ENCODE measurements at regions not wholly inside any gene's neighbourhood (a gene's known extent, or its start where the extent isn't known, plus 50 kb on each side); places are given as distances from the start of the nearest gene placed in this dataset.

DNA sequence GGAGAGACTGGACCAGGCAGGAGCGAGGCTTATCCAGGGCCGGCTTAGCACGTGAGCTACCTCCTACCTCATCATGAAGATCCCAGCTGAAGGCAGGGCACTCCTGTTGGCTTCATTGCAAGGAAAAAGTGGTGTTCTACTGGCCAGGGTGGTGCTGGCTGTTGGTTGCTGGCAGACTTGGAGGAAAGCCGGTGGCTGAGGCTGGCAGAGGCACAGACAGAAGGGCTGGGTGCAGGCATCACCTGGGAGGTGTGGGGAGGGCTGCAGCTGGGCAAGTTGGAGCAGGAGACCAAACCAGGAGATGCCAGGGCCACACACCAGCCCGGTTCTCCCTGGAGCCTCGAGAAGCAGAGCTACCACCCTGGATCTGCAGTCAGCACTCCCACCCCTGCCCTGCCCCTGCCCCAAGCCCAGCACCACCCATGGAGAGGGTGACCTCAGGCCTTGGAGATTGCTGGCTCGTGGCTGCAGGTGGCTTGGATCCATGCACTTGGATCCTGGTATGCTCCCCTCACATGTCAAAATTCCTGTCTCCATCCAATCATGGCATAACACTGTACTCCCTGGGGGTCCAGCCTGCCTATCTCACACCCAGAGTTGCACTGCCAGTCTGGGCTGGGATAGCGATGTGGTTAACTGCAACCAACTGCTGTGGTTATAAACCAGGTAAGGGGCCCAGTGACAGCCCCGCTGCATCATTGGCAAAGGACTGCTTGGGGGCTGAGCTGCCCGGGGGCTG is 49.7 kb downstream of the GLI2 start:
- no peak overlapping the region for H3K4me3 ChIP-seq (IDR thresholded peaks at IDR 0.05; ENCODE audit: insufficient read depth, low read depth, low read length)
- no peaks in the 10 kb centered on the region for H3K4me1 ChIP-seq (ENCODE audit: low read depth, poor library complexity, severe bottlenecking)
- no peak overlapping the region for H2AFZ ChIP-seq (ENCODE audit: low read depth)
- no peaks in the 10 kb centered on the region for H3K27me3 ChIP-seq (ENCODE audit: insufficient read depth, low read depth)
- TF ChIP-seq, protein P1, sequence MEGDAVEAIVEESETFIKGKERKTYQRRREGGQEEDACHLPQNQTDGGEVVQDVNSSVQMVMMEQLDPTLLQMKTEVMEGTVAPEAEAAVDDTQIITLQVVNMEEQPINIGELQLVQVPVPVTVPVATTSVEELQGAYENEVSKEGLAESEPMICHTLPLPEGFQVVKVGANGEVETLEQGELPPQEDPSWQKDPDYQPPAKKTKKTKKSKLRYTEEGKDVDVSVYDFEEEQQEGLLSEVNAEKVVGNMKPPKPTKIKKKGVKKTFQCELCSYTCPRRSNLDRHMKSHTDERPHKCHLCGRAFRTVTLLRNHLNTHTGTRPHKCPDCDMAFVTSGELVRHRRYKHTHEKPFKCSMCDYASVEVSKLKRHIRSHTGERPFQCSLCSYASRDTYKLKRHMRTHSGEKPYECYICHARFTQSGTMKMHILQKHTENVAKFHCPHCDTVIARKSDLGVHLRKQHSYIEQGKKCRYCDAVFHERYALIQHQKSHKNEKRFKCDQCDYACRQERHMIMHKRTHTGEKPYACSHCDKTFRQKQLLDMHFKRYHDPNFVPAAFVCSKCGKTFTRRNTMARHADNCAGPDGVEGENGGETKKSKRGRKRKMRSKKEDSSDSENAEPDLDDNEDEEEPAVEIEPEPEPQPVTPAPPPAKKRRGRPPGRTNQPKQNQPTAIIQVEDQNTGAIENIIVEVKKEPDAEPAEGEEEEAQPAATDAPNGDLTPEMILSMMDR (conservative IDR thresholded peaks at IDR 0.05; ENCODE audit: low read depth, low read length): no peak
- H3K27ac ChIP-seq: no peak overlapping the region
- no peak overlapping the region for H3K9ac ChIP-seq
- no peaks in the 10 kb centered on the region for H3K79me2 ChIP-seq (ENCODE audit: insufficient read depth, low read depth)
- H4K20me1 ChIP-seq (ENCODE audit: insufficient read depth): no peaks in the 10 kb centered on the region
- H3K4me2 ChIP-seq: no peak overlapping the region
- H3K36me3 ChIP-seq (ENCODE audit: insufficient read depth): no peaks in the 10 kb centered on the region

DNA sequence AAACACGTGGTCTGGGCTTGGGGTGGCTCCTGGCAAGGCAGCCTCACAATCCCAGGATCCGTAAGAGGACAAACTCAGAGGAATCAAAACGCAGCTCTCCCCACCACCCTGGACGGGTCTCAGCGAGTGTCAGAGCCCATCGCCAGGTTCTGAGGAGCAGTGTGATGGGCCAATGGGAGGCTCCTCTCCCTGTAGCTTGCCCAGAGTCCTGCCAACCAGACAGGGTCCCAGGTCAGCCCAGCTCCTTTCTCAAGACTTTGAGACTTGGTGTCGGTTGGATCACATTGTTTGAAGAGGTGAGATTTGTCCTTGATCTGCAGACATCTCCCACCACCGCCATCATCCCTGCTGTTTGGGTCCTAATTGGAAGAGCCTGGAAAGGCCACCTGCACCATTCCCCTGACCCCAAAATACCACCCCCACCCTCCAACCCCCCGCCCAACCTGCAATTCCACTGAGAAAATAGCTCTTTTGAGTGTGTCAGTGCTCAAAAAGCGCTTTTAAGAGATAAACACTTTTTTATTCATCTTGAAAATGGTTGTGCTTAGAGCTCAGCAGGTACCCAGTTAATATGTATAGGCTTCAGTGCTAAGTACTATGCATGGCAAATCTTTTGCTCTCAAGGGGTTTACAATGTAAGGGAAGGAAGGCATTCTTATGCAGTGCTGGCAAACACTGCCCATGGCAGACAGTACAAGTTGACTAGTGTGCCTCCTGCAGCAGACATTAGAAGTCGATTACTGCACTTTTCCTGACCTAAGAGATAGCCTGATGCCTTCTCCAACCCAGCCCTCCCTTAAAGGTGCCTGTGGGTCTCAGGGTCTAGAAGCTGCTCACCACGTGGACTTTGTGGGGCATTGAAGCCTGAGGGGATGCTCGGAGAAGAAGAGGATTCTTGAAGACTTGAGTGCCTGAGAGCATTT is 50.6 kb downstream of the GLI2 start:
- no peak overlapping the region for H2AFZ ChIP-seq (ENCODE audit: low read depth)
- no peak overlapping the region for H3K4me3 ChIP-seq (IDR thresholded peaks at IDR 0.05; ENCODE audit: insufficient read depth, low read depth, low read length)
- H3K79me2 ChIP-seq (ENCODE audit: insufficient read depth, low read depth): no peaks in the 10 kb centered on the region
- no peak overlapping the region for H3K27ac ChIP-seq
- H3K4me2 ChIP-seq: no peak overlapping the region
- no peaks in the 10 kb centered on the region for H4K20me1 ChIP-seq (ENCODE audit: insufficient read depth)
- no peaks in the 10 kb centered on the region for H3K4me1 ChIP-seq (ENCODE audit: low read depth, poor library complexity, severe bottlenecking)
- H3K9ac ChIP-seq: no peak overlapping the region
- no peaks in the 10 kb centered on the region for H3K27me3 ChIP-seq (ENCODE audit: insufficient read depth, low read depth)
- TF ChIP-seq, protein P1 (conservative IDR thresholded peaks at IDR 0.05; ENCODE audit: low read depth, low read length): no peak
- H3K36me3 ChIP-seq (ENCODE audit: insufficient read depth): no peaks in the 10 kb centered on the region

DNA sequence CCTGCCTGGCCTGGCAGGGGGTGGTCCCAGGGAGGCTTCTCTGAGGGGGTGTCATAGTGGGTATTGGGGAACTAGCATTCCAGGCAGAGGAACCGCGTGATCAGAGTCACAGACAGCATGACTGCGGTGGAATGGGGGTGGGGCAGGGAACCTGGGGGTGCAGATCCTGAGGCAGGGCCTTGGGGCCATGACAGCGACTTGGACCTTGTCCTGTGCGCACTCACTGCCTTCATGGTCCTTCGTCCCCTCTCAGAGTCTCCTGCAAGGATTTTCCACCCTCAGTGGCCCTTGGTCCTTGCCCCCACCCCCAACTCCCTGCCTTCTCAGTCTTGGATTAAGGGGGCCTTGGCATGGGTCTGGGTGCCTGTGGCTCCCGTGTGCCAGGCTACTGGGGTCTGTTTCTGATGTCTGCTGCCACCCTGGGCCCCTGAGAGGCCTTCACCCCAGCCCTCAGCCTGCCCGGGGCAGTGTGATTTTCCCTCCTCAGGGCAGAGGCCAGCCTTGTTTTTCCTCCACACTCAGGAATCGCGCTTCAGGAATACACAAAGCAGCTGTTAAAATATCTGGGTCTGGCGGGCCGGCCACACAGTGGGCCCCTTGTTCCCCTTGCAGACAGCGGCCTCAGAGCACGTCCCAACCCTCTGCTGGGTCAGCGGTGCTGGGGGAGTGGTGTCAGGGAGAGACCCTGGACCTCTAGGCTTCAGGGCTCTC is 51.6 kb downstream of the GLI2 start:
- no peaks in the 10 kb centered on the region for H3K36me3 ChIP-seq (ENCODE audit: insufficient read depth)
- H3K9ac ChIP-seq: no peak overlapping the region
- no peak overlapping the region for H3K27ac ChIP-seq
- no peak overlapping the region for H3K4me3 ChIP-seq (IDR thresholded peaks at IDR 0.05; ENCODE audit: insufficient read depth, low read depth, low read length)
- no peaks in the 10 kb centered on the region for H4K20me1 ChIP-seq (ENCODE audit: insufficient read depth)
- TF ChIP-seq, protein P1 (conservative IDR thresholded peaks at IDR 0.05; ENCODE audit: low read depth, low read length): no peak
- no peaks in the 10 kb centered on the region for H3K4me1 ChIP-seq (ENCODE audit: low read depth, poor library complexity, severe bottlenecking)
- no peaks in the 10 kb centered on the region for H3K27me3 ChIP-seq (ENCODE audit: insufficient read depth, low read depth)
- no peak overlapping the region for H3K4me2 ChIP-seq
- H2AFZ ChIP-seq (ENCODE audit: low read depth): no peak overlapping the region
- no peaks in the 10 kb centered on the region for H3K79me2 ChIP-seq (ENCODE audit: insufficient read depth, low read depth)

DNA sequence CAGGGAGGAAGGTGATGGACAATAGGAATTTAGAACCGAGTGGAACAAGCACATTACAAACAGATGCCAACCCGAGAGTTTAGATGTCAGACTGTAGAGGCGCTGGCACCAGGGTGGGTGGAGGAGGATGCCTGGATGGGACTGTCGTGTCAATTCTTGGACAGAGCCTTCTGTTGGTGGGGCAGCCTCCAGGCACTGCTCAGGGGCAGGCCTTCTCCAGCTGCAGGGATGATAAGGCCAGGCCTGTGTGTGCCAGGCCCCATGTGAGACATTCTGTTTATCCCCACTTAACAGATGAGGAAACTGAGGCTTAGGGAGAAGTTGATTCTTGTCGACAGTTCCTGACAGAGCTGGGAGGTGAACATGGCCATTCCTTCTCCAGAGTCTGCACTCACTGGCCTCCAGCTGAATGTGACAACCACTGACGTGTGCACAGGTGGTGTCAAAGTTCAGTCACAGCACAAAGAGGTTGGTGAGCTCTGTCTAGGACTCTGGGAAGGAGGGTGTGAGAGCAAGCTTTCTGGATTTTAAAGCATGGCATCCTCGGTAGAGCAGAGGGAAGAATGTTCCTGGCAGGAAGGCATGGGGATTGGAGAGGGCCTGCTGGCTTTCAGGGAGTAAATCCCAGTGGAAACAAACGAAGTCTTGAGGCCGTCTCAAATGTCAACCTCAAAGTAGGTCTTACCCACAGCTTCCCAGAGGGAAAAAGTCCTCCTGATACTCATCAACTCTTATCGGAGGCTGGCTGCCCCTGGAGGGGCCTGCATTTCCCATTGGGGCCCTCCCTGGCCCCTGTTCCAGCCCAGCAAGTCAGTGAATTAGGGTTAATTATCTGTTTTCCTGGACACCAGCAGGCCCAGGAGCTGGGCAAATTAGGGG is 52.4 kb downstream of the GLI2 start:
- H3K4me2 ChIP-seq: no peak overlapping the region
- H3K79me2 ChIP-seq (ENCODE audit: insufficient read depth, low read depth): no peaks in the 10 kb centered on the region
- no peaks in the 10 kb centered on the region for H3K27me3 ChIP-seq (ENCODE audit: insufficient read depth, low read depth)
- no peaks in the 10 kb centered on the region for H3K36me3 ChIP-seq (ENCODE audit: insufficient read depth)
- no peaks in the 10 kb centered on the region for H3K4me1 ChIP-seq (ENCODE audit: low read depth, poor library complexity, severe bottlenecking)
- TF ChIP-seq, protein P1 (conservative IDR thresholded peaks at IDR 0.05; ENCODE audit: low read depth, low read length): no peak
- H2AFZ ChIP-seq (ENCODE audit: low read depth): no peak overlapping the region
- no peaks in the 10 kb centered on the region for H4K20me1 ChIP-seq (ENCODE audit: insufficient read depth)
- no peak overlapping the region for H3K27ac ChIP-seq
- H3K4me3 ChIP-seq (IDR thresholded peaks at IDR 0.05; ENCODE audit: insufficient read depth, low read depth, low read length): no peak overlapping the region
- H3K9ac ChIP-seq: no peak overlapping the region

Data from KMS-11 (cell line).